GM12892 (cell line): ENCODE measurements at regions not wholly inside any gene's neighbourhood (a gene's known extent, or its start where the extent isn't known, plus 50 kb on each side); places are given as distances from the start of the nearest gene placed in this dataset.

Experiments
- POLR2A ChIP-seq: IDR thresholded peaks from 2 replicates; pipeline ENCODE4 v1.6.1; 2011; ENCODE audit warnings: low read depth, low read length, control low read depth
- POLR2AphosphoS5 ChIP-seq: IDR thresholded peaks from 2 replicates; pipeline ENCODE4 v1.6.1; 2011; ENCODE audit warnings: low read depth, low read length, control low read depth
- TAF1 ChIP-seq: IDR thresholded peaks from 2 replicates; pipeline ENCODE4 v1.6.1; 2011; ENCODE audit warnings: low read depth, mild to moderate bottlenecking, control low read depth, low read length, borderline replicate concordance

GRCh38 chr16:22633280-22633679, 122.6 kb downstream of the NPIPB5 start:
- no peak for TF ChIP-seq POLR2AphosphoS5
- TF ChIP-seq POLR2A, result no peak
- TF ChIP-seq TAF1, result no peak
